Muscle layer of colon (tissue), 2 donors: ENCODE measurements at regions not wholly inside any gene's neighbourhood (a gene's known extent, or its start where the extent isn't known, plus 50 kb on each side); places are given as distances from the start of the nearest gene placed in this dataset.
"Not testable (repeated sequence)": the region's sequence is repeated elsewhere in the genome, so short reads cannot be mapped to it uniquely, and the experiment has no call there.

Experiments
- H3K27ac ChIP-seq: one replicate; pipeline ENCODE4 v1.7.0; 2013; ENCODE audit warnings: low read depth, mild to moderate bottlenecking, low read length, moderate library complexity
- H3K27me3 ChIP-seq, 2 donors: one replicate each; pipeline ENCODE4 v1.7.0; 2013; ENCODE audit warnings: low read length in 2 of 2, mild to moderate bottlenecking in 2 of 2; ENCODE audit not compliant: insufficient read depth in 2 of 2, control insufficient read depth in 1 of 2
- H3K36me3 ChIP-seq: one replicate; pipeline ENCODE4 v1.7.0; 2013; ENCODE audit warnings: mild to moderate bottlenecking, low read length; ENCODE audit not compliant: insufficient read depth
- H3K4me1 ChIP-seq: one replicate; pipeline ENCODE4 v1.7.0; 2013; ENCODE audit warnings: mild to moderate bottlenecking, low read length; ENCODE audit not compliant: insufficient read depth
- H3K4me3 ChIP-seq, 2 donors: one replicate each; pipeline ENCODE4 v1.7.0; 2013; ENCODE audit warnings: low read length in 2 of 2, low read depth in 1 of 2, mild to moderate bottlenecking in 1 of 2, moderate library complexity in 1 of 2
- H3K9ac ChIP-seq: one replicate; pipeline ENCODE4 v1.7.0; 2013; ENCODE audit warnings: low read length
- H3K9me3 ChIP-seq: one replicate; pipeline ENCODE4 v1.7.0; 2013; ENCODE audit warnings: mild to moderate bottlenecking, low read length
- donor health status: abdominal sarcoma.
- donor health status: Adenocarcinoma of cecum.

DNA sequence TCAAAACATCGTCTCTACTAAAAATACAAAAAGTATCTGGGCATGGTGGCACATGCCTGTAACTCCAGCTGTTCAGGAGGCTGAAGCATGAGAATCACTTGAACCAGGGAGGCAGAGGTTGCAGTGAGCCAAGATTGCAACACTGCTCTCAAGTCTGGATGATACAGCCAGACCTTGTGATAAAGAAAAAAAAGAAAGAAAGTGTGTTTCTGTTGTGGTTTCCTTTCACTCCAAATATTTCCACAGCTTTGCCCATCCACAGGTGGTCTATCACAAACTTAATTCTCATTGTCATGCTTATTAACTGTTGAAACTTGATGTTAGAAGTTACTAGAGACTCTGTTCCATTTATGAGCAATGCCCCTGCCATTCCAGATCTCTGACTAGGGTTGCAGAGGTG is 316.0 kb upstream of the SEMA3C start:
- H3K9ac ChIP-seq = no peak overlapping the region
- H3K9me3 ChIP-seq = no peaks in the 10 kb centered on the region

DNA sequence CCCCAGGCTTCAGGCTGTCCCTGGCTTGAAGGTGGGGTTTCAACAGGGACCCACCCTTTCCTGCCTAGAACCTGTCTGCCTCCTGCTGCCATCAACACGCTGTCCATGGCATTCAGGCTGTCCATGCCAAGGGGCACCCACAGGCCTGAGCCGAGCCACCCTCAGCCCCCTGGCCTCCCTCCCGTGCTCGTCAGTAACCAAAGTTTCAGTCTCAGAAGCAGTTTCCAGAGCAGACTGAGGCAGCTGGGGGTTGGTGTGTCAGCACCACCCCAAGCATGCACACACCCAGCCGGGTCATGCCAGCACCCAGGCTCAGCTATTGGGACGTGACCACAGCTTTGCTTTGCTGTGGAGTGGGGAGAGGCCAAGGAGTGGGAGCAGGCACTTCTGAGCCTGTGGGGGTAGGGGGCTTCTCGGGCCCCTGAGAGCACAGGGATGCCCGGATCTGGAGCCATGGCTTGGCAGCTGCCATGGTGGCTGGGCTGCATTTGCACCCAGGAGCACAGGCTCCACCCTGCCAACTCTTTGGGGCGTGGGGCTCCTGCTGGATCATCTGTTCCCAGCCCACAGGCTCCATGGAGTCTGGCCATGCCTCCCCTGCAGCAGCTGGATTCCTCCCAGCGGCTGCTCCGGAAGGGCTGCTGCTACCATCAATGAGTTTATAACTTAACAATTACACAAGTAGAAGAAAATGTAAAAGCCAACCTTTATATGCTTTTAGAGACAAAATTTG is 314.5 kb upstream of the SEMA3C start:
- Histone ChIP-seq H3K36me3 (no peaks in the 10 kb centered on the region), H3K9me3 (no peaks in the 10 kb centered on the region), H3K4me1 (peaks cover 4% of the 10 kb centered on the region), H3K27ac (no peak overlapping the region), H3K9ac (no peak overlapping the region), H3K27me3 (no peaks in the 10 kb centered on the region), H3K4me3 (no peak overlapping the region)

More for the DNA sequence above, 316.0 kb upstream of the SEMA3C start:
- Histone ChIP-seq H3K4me1 (peaks cover 4% of the 10 kb centered on the region), H3K27ac (no peak overlapping the region), H3K4me3 (no peak overlapping the region), H3K27me3 (no peaks in the 10 kb centered on the region), H3K36me3 (no peaks in the 10 kb centered on the region)

DNA sequence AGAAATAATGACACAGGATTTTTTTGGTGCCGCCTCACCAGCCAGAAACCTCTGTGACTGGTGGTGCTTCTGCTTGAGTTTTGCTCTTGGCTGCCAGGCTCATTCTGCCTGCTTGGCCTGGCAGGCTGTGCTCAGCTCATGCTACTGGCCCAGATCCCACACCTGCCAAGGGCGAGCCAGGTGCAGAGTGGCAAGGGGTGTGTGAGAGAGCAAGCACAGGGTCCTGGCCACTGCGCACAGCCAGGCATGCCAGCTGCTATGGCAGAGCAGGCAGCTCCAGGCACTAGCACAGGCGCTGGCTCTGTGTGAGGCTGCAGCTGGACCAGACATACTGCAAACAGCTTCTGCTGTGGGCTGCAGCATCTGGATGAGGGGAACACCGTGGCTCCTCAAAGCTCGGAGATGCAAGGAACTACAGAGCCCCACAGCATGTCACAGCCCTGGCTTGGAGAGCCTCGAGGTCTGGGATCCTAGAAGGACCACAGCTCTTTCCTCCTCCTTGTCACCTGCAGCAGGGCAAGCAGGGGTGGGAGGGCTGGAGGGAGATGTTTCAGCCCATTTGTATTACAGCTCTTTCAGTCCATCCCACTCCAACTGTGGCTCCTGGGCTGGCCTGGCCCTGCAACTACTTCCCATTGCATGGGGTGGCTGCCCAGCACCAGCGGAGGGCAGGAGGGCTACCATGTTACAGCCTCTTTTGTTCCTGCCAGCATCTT is 313.4 kb upstream of the SEMA3C start:
- H3K9me3 ChIP-seq = no peaks in the 10 kb centered on the region
- H3K9ac ChIP-seq = no peak overlapping the region
- no peak overlapping the region for H3K4me3 ChIP-seq
- H3K36me3 ChIP-seq = no peaks in the 10 kb centered on the region
- H3K27ac ChIP-seq = no peak overlapping the region
- no peaks in the 10 kb centered on the region for H3K27me3 ChIP-seq
- H3K4me1 ChIP-seq = peaks cover 4% of the 10 kb centered on the region

DNA sequence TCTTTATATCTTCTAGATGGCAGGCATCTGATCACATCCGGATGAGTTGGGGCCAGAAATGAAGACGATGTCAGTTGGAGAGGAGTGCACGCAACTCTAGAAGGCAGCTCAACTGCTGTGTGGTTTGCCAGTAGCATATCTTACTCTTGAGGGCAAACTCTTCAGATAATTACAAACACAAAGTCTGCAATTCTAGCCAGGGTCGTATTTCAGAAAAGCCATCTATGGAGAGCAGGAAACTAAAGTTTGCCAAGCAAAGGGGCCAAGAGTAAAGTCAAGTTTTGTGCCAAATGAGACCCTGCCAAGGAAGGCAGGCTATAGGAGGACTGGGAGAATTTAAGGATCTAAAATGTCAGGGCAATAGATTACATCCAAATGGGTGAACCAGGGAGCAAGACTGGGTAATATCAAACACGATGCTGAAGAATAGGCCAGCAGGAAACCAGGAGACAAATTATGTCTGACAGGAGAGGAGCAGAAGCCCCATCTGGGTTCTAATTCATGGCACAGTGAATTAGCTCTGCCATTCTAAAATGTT is 312.5 kb upstream of the SEMA3C start:
- Histone ChIP-seq H3K9ac (no peak overlapping the region), H3K4me3 (no peak overlapping the region), H3K9me3 (no peaks in the 10 kb centered on the region), H3K27ac (no peak overlapping the region), H3K36me3 (no peaks in the 10 kb centered on the region), H3K27me3 (no peaks in the 10 kb centered on the region), H3K4me1 (peaks cover 4% of the 10 kb centered on the region)

DNA sequence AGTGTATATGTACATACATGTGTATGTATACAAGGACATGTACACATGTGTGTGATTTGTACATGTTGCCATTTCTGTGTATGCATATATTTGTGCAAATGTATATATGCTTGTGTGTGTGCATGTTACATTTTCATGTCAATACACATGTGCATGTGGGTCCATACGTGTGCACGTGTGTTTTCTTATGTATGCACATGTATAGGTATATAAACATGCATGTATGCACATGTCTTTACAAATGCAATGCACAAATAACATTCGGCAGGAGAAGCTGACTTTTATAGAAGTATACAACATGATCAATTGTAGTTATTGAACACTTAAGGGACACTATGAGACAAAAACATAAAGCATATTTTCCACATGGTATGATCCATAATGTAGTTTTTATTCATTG is 307.4 kb upstream of the SEMA3C start:
- Histone ChIP-seq H3K4me3 (no peak overlapping the region), H3K9me3 (no peaks in the 10 kb centered on the region), H3K36me3 (no peaks in the 10 kb centered on the region), H3K27ac (no peak overlapping the region), H3K9ac (no peak overlapping the region), H3K27me3 (no peaks in the 10 kb centered on the region), H3K4me1 (no peaks in the 10 kb centered on the region)

DNA sequence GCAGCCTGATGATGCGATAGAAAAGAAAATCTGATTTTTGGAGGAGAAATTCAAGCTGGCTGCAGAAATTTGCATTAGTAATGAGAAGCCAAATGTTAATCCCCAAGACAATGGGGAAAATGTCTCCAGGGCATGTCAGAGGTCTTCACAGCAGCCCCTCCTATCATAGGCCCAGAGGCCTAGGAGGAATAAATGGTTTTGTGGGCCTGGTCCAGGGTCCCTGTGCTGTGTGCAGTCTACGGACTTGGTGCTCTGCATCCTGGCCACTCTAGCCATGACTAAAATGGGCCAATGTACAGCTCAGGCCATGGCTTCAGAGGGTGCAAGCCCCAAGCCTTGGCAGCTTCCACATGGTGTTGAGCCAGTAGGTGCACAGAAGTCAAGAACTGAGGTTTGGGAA is 303.8 kb upstream of the SEMA3C start:
- not testable (repeated sequence) for H3K27me3 ChIP-seq, H3K4me3 ChIP-seq, H3K4me1 ChIP-seq, H3K9ac ChIP-seq, H3K27ac ChIP-seq, H3K9me3 ChIP-seq, H3K36me3 ChIP-seq

DNA sequence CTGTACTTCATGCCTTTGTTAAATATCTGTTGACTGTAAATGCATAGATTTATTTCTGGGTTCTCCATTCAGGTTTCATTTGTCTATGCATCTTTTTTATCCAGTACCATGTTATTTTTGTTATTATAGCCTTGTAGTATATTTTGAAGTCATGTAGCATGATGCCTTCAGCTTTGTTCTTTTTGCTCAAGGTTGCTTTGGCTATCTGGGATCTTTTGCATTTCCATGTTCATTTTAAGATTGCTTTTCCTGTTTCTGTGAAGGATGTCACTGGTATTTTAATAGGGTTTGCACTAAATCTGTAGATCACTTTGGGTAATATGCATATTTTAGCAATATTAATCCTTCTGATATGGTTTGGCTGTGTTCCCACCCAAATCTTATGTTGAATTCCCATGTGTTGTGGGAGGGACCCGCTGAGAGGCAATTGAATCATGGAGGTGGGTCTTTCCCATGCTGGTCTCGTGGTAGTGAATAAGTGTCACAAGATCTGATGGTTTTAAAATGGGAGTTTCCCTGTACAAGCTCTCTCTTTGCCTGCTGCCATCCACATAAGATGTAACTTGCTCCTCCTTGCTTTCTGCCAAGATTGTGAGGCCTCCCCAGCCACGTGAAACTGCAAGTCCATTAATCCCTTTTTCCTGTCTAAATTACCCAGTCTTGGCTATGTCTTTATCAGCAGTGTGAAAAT is 302.8 kb upstream of the SEMA3C start:
- H3K9me3 ChIP-seq = no peaks in the 10 kb centered on the region
- no peak overlapping the region for H3K27ac ChIP-seq

DNA sequence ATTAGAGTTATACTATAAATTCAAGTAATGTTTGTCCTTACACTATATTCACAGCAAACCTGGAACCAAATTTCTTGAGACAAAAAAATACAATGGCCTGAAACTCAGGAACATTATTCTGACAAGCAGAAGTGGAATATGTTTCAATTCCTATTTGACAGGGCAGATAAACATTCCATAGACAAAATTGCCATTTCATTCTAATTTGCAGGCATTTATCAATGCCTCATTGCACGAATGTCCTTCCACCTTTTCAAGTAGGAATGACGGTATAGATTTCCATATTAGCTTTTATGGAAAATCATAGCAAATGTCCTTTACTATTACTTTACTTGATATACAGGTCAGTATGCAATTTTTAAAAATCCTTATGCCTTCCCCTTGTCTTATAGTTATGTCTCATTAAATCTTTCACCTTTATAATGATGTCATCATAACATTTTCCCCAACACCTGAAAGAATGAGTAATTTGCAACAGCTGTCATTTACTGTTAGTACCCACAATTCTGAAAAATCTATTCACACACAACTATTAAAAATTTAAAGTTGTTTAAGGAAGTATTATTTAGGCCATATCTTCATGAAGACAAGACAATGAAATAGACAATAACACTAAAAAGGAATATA is 299.7 kb upstream of the SEMA3C start:
- Histone ChIP-seq H3K4me1 (no peaks in the 10 kb centered on the region), H3K27me3 (no peaks in the 10 kb centered on the region), H3K4me3 (no peak overlapping the region), H3K27ac (no peak overlapping the region), H3K9ac (no peak overlapping the region), H3K36me3 (no peaks in the 10 kb centered on the region), H3K9me3 (no peaks in the 10 kb centered on the region)

More for the DNA sequence above, 302.8 kb upstream of the SEMA3C start:
- Histone ChIP-seq H3K27me3 (no peaks in the 10 kb centered on the region), H3K4me1 (no peaks in the 10 kb centered on the region), H3K4me3 (no peak overlapping the region), H3K36me3 (no peaks in the 10 kb centered on the region), H3K9ac (no peak overlapping the region)

DNA sequence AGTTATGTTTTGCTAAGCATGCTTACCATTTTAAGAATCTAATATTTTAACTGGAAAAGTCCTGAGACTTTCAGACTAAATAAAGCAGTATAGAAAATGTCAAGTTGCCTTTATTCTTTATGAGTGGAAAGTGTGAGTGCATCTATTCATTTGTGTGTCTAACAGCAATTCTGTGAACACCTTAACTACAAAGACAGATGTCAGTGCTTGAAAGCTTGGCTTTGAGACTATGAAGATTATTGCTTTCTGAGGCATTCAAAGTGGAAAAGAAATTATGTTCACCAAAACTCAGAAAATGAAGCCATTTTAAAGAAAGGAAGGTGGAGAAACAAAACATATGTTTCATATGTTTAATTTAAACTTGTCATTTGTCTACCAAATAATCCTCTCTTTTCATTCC is 294.5 kb upstream of the SEMA3C start:
- H3K4me1 ChIP-seq = peaks cover 5% of the 10 kb centered on the region
- no peak overlapping the region for H3K9ac ChIP-seq
- H3K27ac ChIP-seq = no peak overlapping the region
- no peaks in the 10 kb centered on the region for H3K9me3 ChIP-seq
- H3K36me3 ChIP-seq = no peaks in the 10 kb centered on the region
- no peak overlapping the region for H3K4me3 ChIP-seq
- no peaks in the 10 kb centered on the region for H3K27me3 ChIP-seq

DNA sequence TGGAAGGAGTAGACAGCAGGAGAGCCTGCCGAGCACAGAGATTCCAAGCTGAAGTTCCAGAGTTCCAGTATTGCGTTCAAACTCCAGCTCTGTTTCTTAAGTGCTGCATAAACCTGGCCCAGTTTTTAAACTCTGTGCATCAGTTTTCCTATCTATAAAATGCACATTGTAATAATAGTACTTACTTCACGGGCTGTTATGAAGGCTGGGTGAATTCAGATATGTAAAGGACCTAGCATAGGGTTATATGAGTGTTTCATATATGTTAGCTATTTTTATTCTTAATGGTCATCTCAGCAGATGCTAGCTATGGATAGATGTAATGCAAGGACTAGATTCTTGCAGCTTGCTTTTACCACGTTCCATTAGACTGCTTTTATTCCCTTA is 293.1 kb upstream of the SEMA3C start:
- H3K36me3 ChIP-seq = no peaks in the 10 kb centered on the region
- peaks cover 5% of the 10 kb centered on the region for H3K4me1 ChIP-seq
- H3K9ac ChIP-seq = no peak overlapping the region
- H3K27ac ChIP-seq = no peak overlapping the region
- no peaks in the 10 kb centered on the region for H3K9me3 ChIP-seq
- no peak overlapping the region for H3K4me3 ChIP-seq
- no peaks in the 10 kb centered on the region for H3K27me3 ChIP-seq

DNA sequence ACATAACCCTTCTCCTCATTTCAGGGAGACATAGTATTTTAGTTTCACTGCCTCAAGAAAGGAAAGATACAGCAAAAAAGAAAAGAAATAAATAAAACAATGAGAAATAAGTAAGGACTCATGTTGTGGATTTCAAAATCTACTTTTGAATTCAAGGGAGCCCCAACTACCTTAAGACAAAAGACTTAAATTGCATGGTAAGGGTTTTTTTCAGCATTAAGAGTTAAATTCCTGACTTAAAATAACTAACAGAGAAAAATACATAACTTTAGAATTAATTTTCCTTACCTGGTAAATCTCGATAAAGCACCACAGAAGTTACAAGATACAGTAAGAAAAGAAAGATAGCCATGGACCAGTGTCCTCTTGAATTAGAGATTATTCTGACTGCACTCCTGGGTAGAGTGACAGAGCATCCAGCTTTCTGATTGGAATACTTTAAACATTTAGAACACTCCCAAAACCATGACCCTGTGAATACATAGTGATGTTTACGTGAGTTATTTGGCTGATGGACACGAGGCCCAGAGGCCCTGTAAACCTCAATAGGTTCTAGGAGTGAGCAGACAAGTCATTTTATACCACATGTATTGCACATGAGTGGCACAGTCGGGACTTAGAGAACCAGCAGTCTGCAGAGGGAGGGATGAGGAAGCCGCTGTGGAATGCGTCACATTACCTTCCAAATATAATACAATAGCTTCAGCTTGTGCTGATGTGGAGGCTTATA is 292.5 kb upstream of the SEMA3C start:
- Histone ChIP-seq H3K9ac (no peak overlapping the region), H3K36me3 (no peaks in the 10 kb centered on the region), H3K27me3 (no peaks in the 10 kb centered on the region), H3K4me3 (no peak overlapping the region), H3K4me1 (peaks cover 5% of the 10 kb centered on the region), H3K9me3 (no peaks in the 10 kb centered on the region), H3K27ac (no peak overlapping the region)
